GM23248 (cell line): ENCODE measurements at regions not wholly inside any gene's neighbourhood (a gene's known extent, or its start where the extent isn't known, plus 50 kb on each side); places are given as distances from the start of the nearest gene placed in this dataset.

ENCODE experiments used
- EZH2 ChIP-seq: fragments of 200-600 bp; sonication (generic); IDR thresholded peaks from 2 replicates; pipeline ENCODE4 v1.6.1; 2018; ENCODE audit warnings: antibody characterized with exemption, mild to moderate bottlenecking; ENCODE audit not compliant: insufficient read depth, poor library complexity, severe bottlenecking
- EZH2phosphoT487 ChIP-seq: fragments of 200-600 bp; sonication (generic); IDR thresholded peaks from 2 replicates; pipeline ENCODE4 v1.6.1; 2018; ENCODE audit warnings: antibody characterized with exemption, moderate library complexity, mild to moderate bottlenecking, low read depth; ENCODE audit not compliant: insufficient read depth

- TF ChIP-seq EZH2phosphoT487 = no peak
- no peak for TF ChIP-seq EZH2
Observed at GRCh38 chr9:95724253-95724991, 151.1 kb upstream of the ERCC6L2 start.
